ENCODE measurements at regions not wholly inside any gene's neighbourhood (a gene's known extent, or its start where the extent isn't known, plus 50 kb on each side); places are given as distances from the start of the nearest gene placed in this dataset.

- DNase-seq (ENCODE audit: low read depth, low spot score): no peak
- in situ Hi-C loops (cut with HindIII; ENCODE audit: low sequenced_read_pairs): no loop called here
- TF ChIP-seq CTCF (IDR thresholded peaks at IDR 0.05; ENCODE audit: low read depth, low read length): no peak
- H3K4me3 ChIP-seq (ENCODE audit: low read depth, low read length): no peak overlapping the region
These were observed 96.5 kb upstream of the ATP2B2 start for GRCh38 chr3:10601857-10602230.

DNA sequence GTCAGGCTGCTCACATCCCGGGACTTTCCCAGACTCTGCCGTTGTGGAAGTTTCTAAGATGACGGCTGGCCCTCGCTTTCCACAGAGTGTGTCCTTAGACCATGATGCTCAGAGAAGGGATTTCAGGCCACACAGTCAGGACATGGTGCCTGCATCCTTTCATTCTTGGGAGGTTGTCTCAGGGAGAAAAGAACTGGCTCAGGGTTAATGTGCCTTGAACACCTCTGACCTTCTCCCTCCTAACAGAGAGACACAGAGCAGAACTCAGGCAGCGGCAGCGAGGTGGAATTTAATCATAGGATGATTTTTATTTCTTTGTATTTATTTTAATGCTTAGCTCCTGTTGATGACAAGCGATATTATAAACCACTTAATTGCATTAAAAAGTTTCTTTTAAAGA is 96.9 kb upstream of the ATP2B2 start:
- TF ChIP-seq CTCF (IDR thresholded peaks at IDR 0.05; ENCODE audit: low read depth, low read length): no peak
- in situ Hi-C loops (cut with HindIII; ENCODE audit: low sequenced_read_pairs): no loop called here
- no peak for DNase-seq (ENCODE audit: low read depth, low spot score)
- no peak overlapping the region for H3K4me3 ChIP-seq (ENCODE audit: low read depth, low read length)

GRCh38 chr3:10602769-10603768 is 97.7 kb upstream of the ATP2B2 start:
- in situ Hi-C loops (cut with HindIII; ENCODE audit: low sequenced_read_pairs): no loop called here
- no peak for DNase-seq (ENCODE audit: low read depth, low spot score)
- H3K4me3 ChIP-seq (ENCODE audit: low read depth, low read length): no peak overlapping the region
- no peak for TF ChIP-seq CTCF (IDR thresholded peaks at IDR 0.05; ENCODE audit: low read depth, low read length)

- no peak overlapping the region for H3K4me3 ChIP-seq (ENCODE audit: low read depth, low read length)
- no peak for TF ChIP-seq CTCF (IDR thresholded peaks at IDR 0.05; ENCODE audit: low read depth, low read length)
- in situ Hi-C loops (cut with HindIII; ENCODE audit: low sequenced_read_pairs): no loop called here
- DNase-seq (ENCODE audit: low read depth, low spot score): no peak
These were observed 103.7 kb upstream of the ATP2B2 start for GRCh38 chr3:10609134-10609533.

- in situ Hi-C loops (cut with HindIII; ENCODE audit: low sequenced_read_pairs): no loop called here
These were observed 108.8 kb upstream of the ATP2B2 start for GRCh38 chr3:10614168-10614567.

GRCh38 chr3:10615715-10616114 is 110.3 kb upstream of the ATP2B2 start:
- in situ Hi-C loops (cut with HindIII; ENCODE audit: low sequenced_read_pairs): no loop called here
- no peak for DNase-seq (ENCODE audit: low read depth, low spot score)
- no peak for TF ChIP-seq CTCF (IDR thresholded peaks at IDR 0.05; ENCODE audit: low read depth, low read length)
- H3K4me3 ChIP-seq (ENCODE audit: low read depth, low read length): no peak overlapping the region

More at GRCh38 chr3:10614168-10614567, 108.8 kb upstream of the ATP2B2 start:
- H3K4me3 ChIP-seq (ENCODE audit: low read depth, low read length): no peak overlapping the region
- no peak for DNase-seq (ENCODE audit: low read depth, low spot score)
- TF ChIP-seq CTCF (IDR thresholded peaks at IDR 0.05; ENCODE audit: low read depth, low read length): no peak
